LNCaP clone FGC (cell line): ENCODE measurements at regions not wholly inside any gene's neighbourhood (a gene's known extent, or its start where the extent isn't known, plus 50 kb on each side); places are given as distances from the start of the nearest gene placed in this dataset.
"Not testable (repeated sequence)": the region's sequence is repeated elsewhere in the genome, so short reads cannot be mapped to it uniquely, and the experiment has no call there.

Experiments
- DNase-seq: peaks from one replicate; pipeline ENCODE4 v3.0.0-alpha.2; 2011; ENCODE audit warnings: low read depth
- H3K4me3 ChIP-seq: 2 replicates; pipeline ENCODE4 v1.5.1; 2011; ENCODE audit warnings: mild to moderate bottlenecking, low read depth, low read length, control low read depth
- TF ChIP-seq, protein P1 (sequence below): IDR thresholded peaks from 2 replicates; pipeline ENCODE4 v1.5.1; 2012; ENCODE audit warnings: mild to moderate bottlenecking; ENCODE audit not compliant: control insufficient read depth, insufficient read depth; ENCODE audit errors: extremely low read depth

- no peak for DNase-seq
- TF ChIP-seq, protein P1, sequence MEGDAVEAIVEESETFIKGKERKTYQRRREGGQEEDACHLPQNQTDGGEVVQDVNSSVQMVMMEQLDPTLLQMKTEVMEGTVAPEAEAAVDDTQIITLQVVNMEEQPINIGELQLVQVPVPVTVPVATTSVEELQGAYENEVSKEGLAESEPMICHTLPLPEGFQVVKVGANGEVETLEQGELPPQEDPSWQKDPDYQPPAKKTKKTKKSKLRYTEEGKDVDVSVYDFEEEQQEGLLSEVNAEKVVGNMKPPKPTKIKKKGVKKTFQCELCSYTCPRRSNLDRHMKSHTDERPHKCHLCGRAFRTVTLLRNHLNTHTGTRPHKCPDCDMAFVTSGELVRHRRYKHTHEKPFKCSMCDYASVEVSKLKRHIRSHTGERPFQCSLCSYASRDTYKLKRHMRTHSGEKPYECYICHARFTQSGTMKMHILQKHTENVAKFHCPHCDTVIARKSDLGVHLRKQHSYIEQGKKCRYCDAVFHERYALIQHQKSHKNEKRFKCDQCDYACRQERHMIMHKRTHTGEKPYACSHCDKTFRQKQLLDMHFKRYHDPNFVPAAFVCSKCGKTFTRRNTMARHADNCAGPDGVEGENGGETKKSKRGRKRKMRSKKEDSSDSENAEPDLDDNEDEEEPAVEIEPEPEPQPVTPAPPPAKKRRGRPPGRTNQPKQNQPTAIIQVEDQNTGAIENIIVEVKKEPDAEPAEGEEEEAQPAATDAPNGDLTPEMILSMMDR = no peak
- H3K4me3 ChIP-seq = no peak overlapping the region
Observed at GRCh38 chr4:145277011-145277410, 96.6 kb upstream of the OTUD4 start.

- DNase-seq = no peak
- no peak overlapping the region for H3K4me3 ChIP-seq
- TF ChIP-seq, protein P1 = no peak
Observed at GRCh38 chr4:145276050-145276449, 95.7 kb upstream of the OTUD4 start.

DNA sequence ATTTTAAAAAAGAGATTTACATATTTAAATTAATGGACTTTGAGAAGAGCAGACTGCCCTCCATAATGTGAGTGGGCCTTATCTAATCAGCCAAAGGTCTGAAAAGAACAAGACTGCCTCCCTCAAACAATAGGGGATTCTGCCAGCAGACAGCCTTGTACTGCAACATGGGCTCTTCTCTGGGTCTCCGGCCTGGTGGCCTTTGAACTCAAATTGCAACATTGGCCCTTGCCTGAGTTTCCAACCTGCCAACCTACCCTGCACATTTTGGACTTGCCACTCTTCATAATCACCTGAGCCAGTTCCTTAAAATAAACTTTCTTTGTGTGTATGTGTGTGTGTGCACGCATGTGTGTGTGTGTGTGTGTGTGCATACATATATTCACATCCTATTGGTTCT lies 90.8 kb upstream of the OTUD4 start:
- H3K4me3 ChIP-seq = no peak overlapping the region
- TF ChIP-seq, protein P1 = no peak
- no peak for DNase-seq

- H3K4me3 ChIP-seq = no peak overlapping the region
- no peak for DNase-seq
- TF ChIP-seq, protein P1 = no peak
Observed at GRCh38 chr4:145266881-145267280, 86.5 kb upstream of the OTUD4 start.

GRCh38 chr4:145260091-145260490 lies 79.7 kb upstream of the OTUD4 start:
- no peak for DNase-seq
- TF ChIP-seq, protein P1 = no peak
- no peak overlapping the region for H3K4me3 ChIP-seq

DNA sequence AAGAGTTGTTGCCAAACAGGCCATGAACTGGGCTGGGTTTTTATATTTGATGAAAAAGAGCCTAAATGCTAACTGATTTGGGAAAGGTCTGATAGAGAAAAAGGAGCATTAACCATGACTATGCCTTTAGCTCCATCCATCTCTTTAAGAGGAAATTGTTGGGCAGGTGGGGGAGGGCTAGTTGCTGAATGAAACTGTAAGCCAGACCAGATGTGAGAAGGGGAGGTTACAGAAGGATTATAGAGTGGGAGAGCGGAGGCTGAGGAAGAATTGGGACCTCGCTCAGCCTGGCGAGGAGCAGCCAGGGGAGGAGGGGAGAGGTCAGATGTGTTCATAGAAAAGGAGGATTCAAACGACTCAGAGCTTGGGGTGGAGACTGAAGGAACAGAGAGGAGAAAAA lies 74.9 kb upstream of the OTUD4 start:
- DNase-seq, H3K4me3 ChIP-seq: not testable (repeated sequence)

GRCh38 chr4:145252190-145252589 lies 71.8 kb upstream of the OTUD4 start:
- no peak overlapping the region for H3K4me3 ChIP-seq
- DNase-seq = no peak
- TF ChIP-seq, protein P1 = no peak
